Neural cell (in vitro differentiated cells): ENCODE measurements at regions not wholly inside any gene's neighbourhood (a gene's known extent, or its start where the extent isn't known, plus 50 kb on each side); places are given as distances from the start of the nearest gene placed in this dataset.

Experiments
- EP300 ChIP-seq: fragments of 450-650 bp; conservative IDR thresholded peaks from 2 replicates; pipeline ENCODE4 v1.6.1; 2014; ENCODE audit warnings: antibody characterized with exemption, mild to moderate bottlenecking, moderate library complexity; ENCODE audit not compliant: poor library complexity, severe bottlenecking
- EZH2 ChIP-seq: fragments of 200-600, 300-800 bp; shearing (Covaris generic), sonication (generic); IDR thresholded peaks from 2 replicates; pipeline ENCODE4 v1.6.1; 2014; ENCODE audit warnings: antibody characterized with exemption, low read length, borderline replicate concordance, mild to moderate bottlenecking; ENCODE audit not compliant: insufficient read depth, poor library complexity, severe bottlenecking
- POLR2AphosphoS5 ChIP-seq: IDR thresholded peaks from 2 replicates; pipeline ENCODE4 v1.6.1; 2012
- RAD21 ChIP-seq: fragments of 450-650 bp; conservative IDR thresholded peaks from 2 replicates; pipeline ENCODE4 v1.6.1; 2014; ENCODE audit warnings: antibody characterized with exemption, mild to moderate bottlenecking, moderate library complexity
- REST ChIP-seq: IDR thresholded peaks from 2 replicates; pipeline ENCODE4 v1.6.1; 2012; ENCODE audit warnings: borderline replicate concordance
- SMC3 ChIP-seq: fragments of 450-650 bp; conservative IDR thresholded peaks from 2 replicates; pipeline ENCODE4 v1.6.1; 2014; ENCODE audit warnings: antibody characterized with exemption, mild to moderate bottlenecking, moderate library complexity; ENCODE audit not compliant: poor library complexity
- TAF1 ChIP-seq: IDR thresholded peaks from 2 replicates; pipeline ENCODE4 v1.6.1; 2012; ENCODE audit warnings: low read depth
- TF ChIP-seq, protein P1 (sequence below): fragments of 450-650 bp; IDR thresholded peaks from 2 replicates; pipeline ENCODE4 v1.5.1; 2014; ENCODE audit warnings: antibody characterized with exemption, mild to moderate bottlenecking, moderate library complexity; ENCODE audit not compliant: poor library complexity, severe bottlenecking

DNA sequence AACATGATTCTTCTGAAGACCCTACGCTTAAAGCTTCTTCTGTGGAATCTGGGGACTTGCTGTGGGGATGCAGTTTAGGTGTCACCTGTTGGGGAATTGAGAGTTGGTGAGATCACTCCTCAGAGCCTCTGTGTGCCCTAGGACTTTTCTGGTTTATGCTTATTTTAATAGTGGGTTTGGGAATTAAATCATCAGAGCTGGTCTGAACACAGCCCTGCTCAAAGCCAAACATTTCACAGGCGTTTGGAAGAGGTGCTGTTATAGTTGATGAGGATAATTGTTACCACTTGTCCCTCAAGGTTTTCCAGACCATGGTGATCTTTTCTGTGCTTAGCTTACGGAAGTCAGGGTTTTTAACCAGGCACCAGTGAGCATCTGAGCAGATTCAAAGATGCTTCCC is 106.1 kb downstream of the EBLN1 start:
- TF ChIP-seq POLR2AphosphoS5 (no peak), EZH2 (no peak), RAD21 (no peak), TAF1 (no peak), REST (no peak), EP300 (no peak), SMC3 (no peak)
- TF ChIP-seq, protein P1, sequence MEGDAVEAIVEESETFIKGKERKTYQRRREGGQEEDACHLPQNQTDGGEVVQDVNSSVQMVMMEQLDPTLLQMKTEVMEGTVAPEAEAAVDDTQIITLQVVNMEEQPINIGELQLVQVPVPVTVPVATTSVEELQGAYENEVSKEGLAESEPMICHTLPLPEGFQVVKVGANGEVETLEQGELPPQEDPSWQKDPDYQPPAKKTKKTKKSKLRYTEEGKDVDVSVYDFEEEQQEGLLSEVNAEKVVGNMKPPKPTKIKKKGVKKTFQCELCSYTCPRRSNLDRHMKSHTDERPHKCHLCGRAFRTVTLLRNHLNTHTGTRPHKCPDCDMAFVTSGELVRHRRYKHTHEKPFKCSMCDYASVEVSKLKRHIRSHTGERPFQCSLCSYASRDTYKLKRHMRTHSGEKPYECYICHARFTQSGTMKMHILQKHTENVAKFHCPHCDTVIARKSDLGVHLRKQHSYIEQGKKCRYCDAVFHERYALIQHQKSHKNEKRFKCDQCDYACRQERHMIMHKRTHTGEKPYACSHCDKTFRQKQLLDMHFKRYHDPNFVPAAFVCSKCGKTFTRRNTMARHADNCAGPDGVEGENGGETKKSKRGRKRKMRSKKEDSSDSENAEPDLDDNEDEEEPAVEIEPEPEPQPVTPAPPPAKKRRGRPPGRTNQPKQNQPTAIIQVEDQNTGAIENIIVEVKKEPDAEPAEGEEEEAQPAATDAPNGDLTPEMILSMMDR = no peak
